Nucleus accumbens (tissue), 56 donors: ENCODE measurements at regions not wholly inside any gene's neighbourhood (a gene's known extent, or its start where the extent isn't known, plus 50 kb on each side); places are given as distances from the start of the nearest gene placed in this dataset.

ENCODE experiments used
- DNase-seq, 56 donors: peaks; one replicate each; lab custom pipeline; 2025; lab: John Stamatoyannopoulos, UW

- DNase-seq: no peak
Observed at GRCh38 chr4:159722052-159722451, 619.2 kb downstream of the RAPGEF2 start.

GRCh38 chr4:159722918-159723317 is 620.0 kb downstream of the RAPGEF2 start:
- no peak for DNase-seq

- no peak for DNase-seq
Observed at GRCh38 chr4:159723341-159724048, 620.6 kb downstream of the RAPGEF2 start.

GRCh38 chr4:159725571-159725970 is 622.7 kb downstream of the RAPGEF2 start:
- no peak for DNase-seq

GRCh38 chr4:159735281-159736207 is 632.7 kb downstream of the RAPGEF2 start:
- no peak for DNase-seq

GRCh38 chr4:159736411-159736810 is 633.5 kb downstream of the RAPGEF2 start:
- DNase-seq: no peak

GRCh38 chr4:159743971-159744370 is 641.1 kb downstream of the RAPGEF2 start:
- DNase-seq: no peak

- DNase-seq: no peak
Observed at GRCh38 chr4:159747983-159748382, 645.1 kb downstream of the RAPGEF2 start.

- no peak for DNase-seq
Observed at GRCh38 chr4:159748834-159749444, 646.1 kb downstream of the RAPGEF2 start.

- DNase-seq: no peak
Observed at GRCh38 chr4:159757499-159757898, 654.6 kb downstream of the RAPGEF2 start.

- no peak for DNase-seq
Observed at GRCh38 chr4:159758061-159758460, 655.2 kb downstream of the RAPGEF2 start.

GRCh38 chr4:159762672-159763071 is 659.8 kb downstream of the RAPGEF2 start:
- DNase-seq: no peak

- DNase-seq: peak in 11 of 56 donors; percentile 0 to 21 (median 3)
Observed at GRCh38 chr4:159764343-159764952, 661.6 kb downstream of the RAPGEF2 start.

GRCh38 chr4:159765382-159765781 is 662.5 kb downstream of the RAPGEF2 start:
- no peak for DNase-seq

GRCh38 chr4:159766241-159766640 is 663.4 kb downstream of the RAPGEF2 start:
- DNase-seq: no peak

GRCh38 chr4:159767406-159767805 is 664.5 kb downstream of the RAPGEF2 start:
- no peak for DNase-seq

GRCh38 chr4:159768016-159768415 is 665.1 kb downstream of the RAPGEF2 start:
- DNase-seq: no peak

- no peak for DNase-seq
Observed at GRCh38 chr4:159770401-159770800, 667.5 kb downstream of the RAPGEF2 start.

GRCh38 chr4:159770969-159771368 is 668.1 kb downstream of the RAPGEF2 start:
- DNase-seq: no peak

GRCh38 chr4:159776961-159777360 is 674.1 kb downstream of the RAPGEF2 start:
- DNase-seq: no peak

GRCh38 chr4:159777689-159778088 is 674.8 kb downstream of the RAPGEF2 start:
- DNase-seq: no peak
